Anterior cingulate cortex (tissue), 58 donors: ENCODE measurements at regions not wholly inside any gene's neighbourhood (a gene's known extent, or its start where the extent isn't known, plus 50 kb on each side); places are given as distances from the start of the nearest gene placed in this dataset.
"Not testable (repeated sequence)": the region's sequence is repeated elsewhere in the genome, so short reads cannot be mapped to it uniquely, and the experiment has no call there.

Experiments used
- DNase-seq, 58 donors: peaks; one replicate each; lab custom pipeline; 2025; lab: John Stamatoyannopoulos, UW

GRCh38 chr4:151459375-151459774, 50.4 kb downstream of the FHIP1A start:
- no peak for DNase-seq

GRCh38 chr4:151460434-151460833, 51.5 kb downstream of the FHIP1A start:
- no peak for DNase-seq

- DNase-seq = no peak
Measured at GRCh38 chr4:151462554-151462953, 53.6 kb downstream of the FHIP1A start.

- no peak for DNase-seq
Measured at GRCh38 chr4:151468715-151469696, 60.0 kb downstream of the FHIP1A start.

DNA sequence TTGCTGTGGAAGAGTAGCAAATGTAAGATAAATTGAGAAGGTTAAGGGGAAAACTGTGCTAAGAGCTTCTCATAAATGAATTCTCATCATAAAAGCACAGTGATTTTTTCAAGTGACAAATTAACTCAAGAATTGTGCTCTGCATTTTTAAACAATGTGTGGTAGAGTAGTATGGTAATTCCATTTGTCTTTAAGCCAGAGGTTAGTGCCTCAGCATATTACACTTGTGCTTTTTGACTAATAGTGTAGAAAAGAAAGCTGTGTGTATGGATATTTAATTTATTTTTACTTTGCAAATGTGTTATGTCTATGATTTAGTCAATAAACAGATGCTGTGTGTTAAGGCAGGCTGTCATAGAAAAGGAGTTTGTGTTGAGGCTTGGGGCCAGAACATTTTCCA, 61.0 kb downstream of the FHIP1A start:
- no peak for DNase-seq

GRCh38 chr4:151471728-151472127, 62.8 kb downstream of the FHIP1A start:
- no peak for DNase-seq

- DNase-seq = no peak
Measured at GRCh38 chr4:151472297-151472696, 63.3 kb downstream of the FHIP1A start.

DNA sequence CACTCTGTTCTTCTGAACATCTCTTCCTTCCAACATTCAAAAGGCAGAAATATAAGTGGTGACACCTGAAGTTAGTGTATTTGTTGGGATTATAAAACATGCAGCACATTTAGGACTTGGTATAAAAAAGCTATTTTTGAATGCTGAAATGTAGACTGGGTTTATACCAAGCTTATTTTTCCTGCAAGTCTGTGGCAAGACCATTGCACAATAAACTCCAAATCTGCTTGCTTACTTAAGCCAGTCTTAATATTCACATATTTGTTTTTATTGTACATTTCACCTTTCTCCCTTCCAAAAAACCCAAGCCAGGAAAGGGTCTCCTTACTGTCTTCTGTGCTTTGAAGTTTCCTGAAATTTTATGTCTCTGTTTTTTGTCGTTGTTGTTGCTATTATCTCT, 63.7 kb downstream of the FHIP1A start:
- DNase-seq = no peak

- no peak for DNase-seq
Measured at GRCh38 chr4:151473521-151474097, 64.6 kb downstream of the FHIP1A start.

DNA sequence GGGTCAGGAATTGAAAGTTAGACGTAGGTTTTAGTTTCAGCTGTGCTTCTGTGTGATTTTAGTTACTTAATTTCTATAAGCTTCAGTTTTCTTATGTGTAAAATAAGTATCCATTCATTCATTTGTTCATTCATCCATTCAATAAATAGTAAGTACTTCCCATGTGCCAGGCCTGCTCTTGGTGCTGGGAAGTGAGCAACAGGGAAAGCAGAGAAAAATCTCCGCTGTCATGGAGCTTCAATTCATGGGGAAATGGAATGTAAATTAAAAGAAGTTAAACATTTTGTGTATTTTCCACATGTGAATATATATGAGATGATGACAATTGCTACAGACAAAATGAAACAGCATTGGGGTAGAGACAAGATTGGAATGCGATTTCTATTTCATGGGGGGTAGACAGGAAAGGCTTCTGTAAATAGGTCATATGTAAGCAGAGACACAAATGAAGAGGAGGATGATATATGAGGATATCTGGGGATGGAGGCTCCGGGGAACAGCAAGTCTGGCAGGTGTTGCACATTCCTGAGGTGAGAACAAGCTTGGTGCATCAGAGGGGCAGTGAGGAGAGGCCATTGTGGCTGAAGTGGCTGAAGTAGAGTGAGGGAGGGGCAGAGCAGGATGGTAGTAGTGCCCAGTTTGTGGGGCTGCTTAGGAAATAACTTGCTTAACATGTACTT, 66.2 kb downstream of the FHIP1A start:
- no peak for DNase-seq

DNA sequence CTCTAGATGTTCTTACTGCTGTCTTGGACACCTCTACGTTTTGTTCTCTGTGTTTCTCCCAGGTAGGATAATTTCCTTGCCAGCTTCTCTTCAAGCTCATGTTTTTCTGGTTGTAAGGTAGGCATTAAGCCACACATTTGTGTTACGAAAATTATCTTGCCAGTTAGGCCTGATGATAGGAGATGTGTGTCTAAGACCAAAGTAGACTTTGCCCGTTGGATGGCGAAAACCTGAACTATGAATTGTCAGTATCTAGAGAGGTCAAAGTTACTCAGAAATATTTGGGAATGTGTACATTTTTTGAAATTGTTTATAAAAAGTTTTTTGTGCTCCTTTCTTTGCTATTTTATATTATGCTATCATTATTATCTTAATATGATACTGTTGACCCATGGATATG, 72.8 kb downstream of the FHIP1A start:
- DNase-seq = no peak

DNA sequence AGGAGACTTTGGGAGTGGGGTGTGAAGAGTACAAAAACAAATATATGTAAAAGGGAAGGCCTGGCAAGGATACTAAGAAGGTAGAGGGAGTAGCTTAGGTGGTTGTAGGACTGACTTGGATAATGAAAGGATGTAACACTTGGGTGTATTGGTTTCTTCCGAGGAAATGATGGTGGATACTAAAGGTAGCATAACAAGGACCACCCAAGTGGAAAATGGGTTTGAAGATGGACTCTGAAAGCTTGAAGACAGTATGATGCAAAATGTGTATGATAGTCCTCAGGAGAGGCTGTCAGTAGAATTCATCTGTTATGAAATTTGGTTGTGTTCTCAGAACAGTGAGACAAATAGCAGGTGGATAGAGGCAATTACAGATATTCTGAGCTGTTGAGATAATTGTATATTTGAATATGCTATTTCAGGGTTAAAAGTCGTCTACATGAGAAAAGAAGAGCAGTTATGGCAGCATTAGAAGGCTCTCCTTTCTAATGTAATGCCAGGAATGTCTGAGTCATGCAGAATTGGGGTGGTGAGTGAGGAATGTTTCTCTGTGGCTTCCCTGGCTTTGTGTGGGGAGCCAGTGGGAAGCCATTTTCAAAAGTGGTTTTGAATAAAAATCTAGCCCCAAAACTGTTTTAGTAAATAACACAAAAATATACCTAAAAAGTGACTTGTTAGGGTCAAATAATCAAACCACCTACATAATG, 75.6 kb downstream of the FHIP1A start:
- DNase-seq = no peak

GRCh38 chr4:151485541-151486131, 76.7 kb downstream of the FHIP1A start:
- DNase-seq = no peak

DNA sequence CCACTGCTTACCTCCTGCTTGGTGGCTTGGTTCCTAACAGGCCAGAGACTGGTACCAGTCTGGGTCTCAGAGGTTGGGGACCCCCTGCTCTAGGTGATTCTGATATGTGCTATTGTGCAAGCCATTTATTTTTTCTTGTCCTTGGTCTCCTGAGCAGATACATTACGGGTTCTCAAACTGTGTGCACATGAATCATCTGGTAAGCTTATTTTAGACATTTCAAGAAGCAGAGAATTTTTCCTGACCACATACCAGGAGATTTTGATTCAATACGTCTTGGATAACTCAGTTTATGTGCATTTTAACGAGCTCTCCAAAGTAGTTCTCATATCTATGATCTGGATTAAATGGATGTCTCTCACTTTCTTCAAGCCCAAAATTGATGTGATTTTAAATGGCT, 77.2 kb downstream of the FHIP1A start:
- no peak for DNase-seq

- DNase-seq = no peak
Measured at GRCh38 chr4:151488968-151489367, 80.0 kb downstream of the FHIP1A start.

DNA sequence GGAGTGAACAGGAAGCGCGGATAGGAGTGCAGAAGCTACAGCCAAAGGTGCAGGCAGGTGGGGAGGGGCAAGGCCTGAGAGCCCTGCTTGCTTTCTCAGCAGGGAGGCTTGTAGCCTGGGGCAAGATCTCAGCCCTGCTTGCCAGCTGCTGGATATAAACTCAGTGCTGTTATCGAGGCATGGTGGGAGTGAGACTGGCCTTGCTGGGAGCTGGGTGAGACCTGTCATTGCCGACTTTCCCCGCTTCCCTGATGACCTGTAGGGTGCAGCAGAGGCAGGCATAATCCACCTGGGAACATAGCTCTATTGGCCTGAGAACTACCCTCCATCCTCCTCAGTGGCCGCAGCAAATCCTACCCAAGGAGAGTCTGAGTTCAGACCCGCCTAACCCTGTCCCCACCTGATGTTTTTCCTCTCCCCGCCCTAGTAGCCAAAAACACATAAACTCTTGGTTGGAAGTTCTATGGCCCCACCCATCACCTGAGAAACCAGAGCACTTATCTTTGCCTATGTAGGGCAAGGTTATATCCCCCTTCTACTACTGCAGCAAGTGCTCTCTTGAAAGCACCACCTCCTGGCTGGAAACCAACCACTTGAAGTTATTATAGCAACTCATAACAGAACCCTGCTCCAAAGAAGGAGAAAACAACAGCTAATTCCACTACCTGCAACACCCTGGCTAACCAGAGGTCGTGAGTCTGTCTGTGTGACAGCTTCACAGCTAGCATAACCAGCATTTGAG, 80.7 kb downstream of the FHIP1A start:
- no peak for DNase-seq

- DNase-seq = not testable (repeated sequence)
Measured at GRCh38 chr4:151495612-151496011, 86.6 kb downstream of the FHIP1A start.

GRCh38 chr4:151511548-151511947, 102.6 kb downstream of the FHIP1A start:
- not testable (repeated sequence) for DNase-seq

DNA sequence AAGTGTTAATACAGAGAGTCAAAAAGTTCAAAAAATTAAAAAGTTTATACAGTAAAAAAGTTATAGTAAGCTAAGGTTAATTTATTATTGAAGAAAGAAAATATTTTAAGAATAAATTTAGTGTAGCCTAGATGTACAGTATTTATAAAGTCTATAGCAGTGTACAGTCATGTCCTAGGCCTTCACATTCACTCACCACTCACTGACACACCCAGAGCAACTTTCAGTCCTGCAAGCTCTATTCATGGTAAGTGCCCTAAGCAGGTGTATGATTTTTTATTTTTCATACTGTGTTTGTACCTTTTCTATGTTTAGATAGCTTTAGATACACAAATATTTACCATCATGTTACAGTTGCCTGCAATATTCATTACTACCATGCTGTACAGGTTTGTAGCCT, 108.9 kb downstream of the FHIP1A start:
- no peak for DNase-seq

DNA sequence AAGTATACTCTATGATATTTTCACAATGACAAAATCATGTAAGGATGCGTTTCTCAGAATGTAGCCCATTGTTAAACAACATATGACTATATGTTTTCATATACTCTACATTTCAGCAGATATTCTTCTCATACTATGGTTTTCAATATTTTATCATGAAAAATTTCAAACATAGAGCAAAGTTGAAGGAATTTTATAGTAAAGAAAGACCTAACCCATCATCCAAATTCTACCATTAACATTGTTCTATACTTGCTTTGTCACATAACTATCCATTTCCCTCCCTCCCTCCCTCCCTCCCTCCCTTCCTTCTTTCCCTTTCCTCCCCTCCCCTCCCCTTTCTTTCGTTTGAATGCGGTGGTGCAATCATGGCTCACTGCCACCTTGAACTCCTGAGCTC, 109.4 kb downstream of the FHIP1A start:
- DNase-seq = no peak
